ENCODE measurements at regions not wholly inside any gene's neighbourhood (a gene's known extent, or its start where the extent isn't known, plus 50 kb on each side); places are given as distances from the start of the nearest gene placed in this dataset.

DNA sequence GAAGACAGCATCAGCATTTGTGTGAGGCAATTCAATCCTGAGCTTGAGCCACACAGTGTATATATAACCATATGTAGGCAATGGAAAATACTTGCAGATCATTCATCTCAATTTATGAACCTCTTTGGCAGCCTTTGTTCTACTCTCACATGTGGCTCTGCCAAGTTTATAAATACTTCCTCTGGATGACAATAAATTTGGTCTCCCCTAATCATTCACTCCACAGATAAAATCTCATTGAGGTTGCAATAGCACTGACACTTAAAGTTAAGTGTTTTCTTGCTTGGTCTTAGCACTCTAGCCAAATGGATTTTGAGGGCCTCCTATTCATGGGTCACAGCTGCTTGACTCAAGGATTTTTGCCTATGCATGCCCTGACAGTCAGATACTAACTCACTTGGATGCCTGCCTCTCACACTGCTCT, 136.6 kb upstream of the VANGL1 start:
- no peak for TF ChIP-seq EP300 (IDR thresholded peaks at IDR 0.05; ENCODE audit: low read depth in 2 of 2, low read length in 2 of 2)
- no peak for TF ChIP-seq EP300 (CRISPR knock-in tag; IDR thresholded peaks at IDR 0.05; ENCODE audit: borderline replicate concordance)
- no peak for TF ChIP-seq CTCF (CRISPR knock-in tag; IDR thresholded peaks at IDR 0.05)
- no peak for TF ChIP-seq JUNB (CRISPR knock-in tag; IDR thresholded peaks at IDR 0.05; ENCODE audit: borderline replicate concordance)
- TF ChIP-seq ATF6 (CRISPR knock-in tag; conservative IDR thresholded peaks at IDR 0.05), result no peak
- TF ChIP-seq USF2 (IDR thresholded peaks at IDR 0.05; ENCODE audit: low read depth, low read length), result no peak
- no peak for TF ChIP-seq USF2 (CRISPR knock-in tag; IDR thresholded peaks at IDR 0.05; ENCODE audit: borderline replicate concordance)
- no peak for TF ChIP-seq PHF21A (CRISPR knock-in tag; IDR thresholded peaks at IDR 0.05)
- no peak for TF ChIP-seq NBN (conservative IDR thresholded peaks at IDR 0.05)
- no peak for TF ChIP-seq ZNF816 (CRISPR knock-in tag; IDR thresholded peaks at IDR 0.05; ENCODE audit: borderline replicate concordance)
- no peak for TF ChIP-seq BHLHE40 (IDR thresholded peaks at IDR 0.05; ENCODE audit: low read length)
- TF ChIP-seq, protein P1, sequence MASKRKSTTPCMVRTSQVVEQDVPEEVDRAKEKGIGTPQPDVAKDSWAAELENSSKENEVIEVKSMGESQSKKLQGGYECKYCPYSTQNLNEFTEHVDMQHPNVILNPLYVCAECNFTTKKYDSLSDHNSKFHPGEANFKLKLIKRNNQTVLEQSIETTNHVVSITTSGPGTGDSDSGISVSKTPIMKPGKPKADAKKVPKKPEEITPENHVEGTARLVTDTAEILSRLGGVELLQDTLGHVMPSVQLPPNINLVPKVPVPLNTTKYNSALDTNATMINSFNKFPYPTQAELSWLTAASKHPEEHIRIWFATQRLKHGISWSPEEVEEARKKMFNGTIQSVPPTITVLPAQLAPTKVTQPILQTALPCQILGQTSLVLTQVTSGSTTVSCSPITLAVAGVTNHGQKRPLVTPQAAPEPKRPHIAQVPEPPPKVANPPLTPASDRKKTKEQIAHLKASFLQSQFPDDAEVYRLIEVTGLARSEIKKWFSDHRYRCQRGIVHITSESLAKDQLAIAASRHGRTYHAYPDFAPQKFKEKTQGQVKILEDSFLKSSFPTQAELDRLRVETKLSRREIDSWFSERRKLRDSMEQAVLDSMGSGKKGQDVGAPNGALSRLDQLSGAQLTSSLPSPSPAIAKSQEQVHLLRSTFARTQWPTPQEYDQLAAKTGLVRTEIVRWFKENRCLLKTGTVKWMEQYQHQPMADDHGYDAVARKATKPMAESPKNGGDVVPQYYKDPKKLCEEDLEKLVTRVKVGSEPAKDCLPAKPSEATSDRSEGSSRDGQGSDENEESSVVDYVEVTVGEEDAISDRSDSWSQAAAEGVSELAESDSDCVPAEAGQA (IDR thresholded peaks at IDR 0.05; ENCODE audit: low read depth), result no peak
- TF ChIP-seq, protein P1 (CRISPR knock-in tag; IDR thresholded peaks at IDR 0.05; ENCODE audit: borderline replicate concordance), result no peak

Measured in HepG2 (cell line).